ENCODE measurements at regions not wholly inside any gene's neighbourhood (a gene's known extent, or its start where the extent isn't known, plus 50 kb on each side); places are given as distances from the start of the nearest gene placed in this dataset.

GRCh38 chr18:38035193-38035592 lies 469.6 kb upstream of the CELF4 start:
- H3K4me1 ChIP-seq (ENCODE audit: insufficient read depth, insufficient read length): no peaks in the 10 kb centered on the region
- TF ChIP-seq YY1 (IDR thresholded peaks at IDR 0.05; ENCODE audit: insufficient read depth, insufficient read length) (no peak), SUZ12 (IDR thresholded peaks at IDR 0.05; ENCODE audit: extremely low read depth, insufficient read depth, insufficient read length) (no peak), ZNF274 (IDR thresholded peaks at IDR 0.05; ENCODE audit: low read depth, low read length) (no peak)
- H3K9me3 ChIP-seq (ENCODE audit: insufficient read depth, low read length): no peaks in the 10 kb centered on the region
- DNase-seq (ENCODE audit: low read depth, low spot score): no peak
- H3K36me3 ChIP-seq (ENCODE audit: insufficient read depth, insufficient read length, low read length): no peaks in the 10 kb centered on the region
- no peak overlapping the region for H3K4me3 ChIP-seq (ENCODE audit: insufficient read length, low read depth)
- H3K9ac ChIP-seq (ENCODE audit: insufficient read length, low read depth): no peak overlapping the region
- no peaks in the 10 kb centered on the region for H3K27me3 ChIP-seq (ENCODE audit: insufficient read depth, insufficient read length)

- Histone ChIP-seq H3K27me3 (ENCODE audit: insufficient read depth, insufficient read length) (no peaks in the 10 kb centered on the region), H3K9ac (ENCODE audit: insufficient read length, low read depth) (no peak overlapping the region), H3K9me3 (ENCODE audit: insufficient read depth, low read length) (no peaks in the 10 kb centered on the region), H3K4me1 (ENCODE audit: insufficient read depth, insufficient read length) (no peaks in the 10 kb centered on the region), H3K4me3 (ENCODE audit: insufficient read length, low read depth) (no peak overlapping the region), H3K36me3 (ENCODE audit: insufficient read depth, insufficient read length, low read length) (no peaks in the 10 kb centered on the region)
- DNase-seq (ENCODE audit: low read depth, low spot score): no peak
- TF ChIP-seq ZNF274 (IDR thresholded peaks at IDR 0.05; ENCODE audit: low read depth, low read length) (no peak), SUZ12 (IDR thresholded peaks at IDR 0.05; ENCODE audit: extremely low read depth, insufficient read depth, insufficient read length) (no peak), YY1 (IDR thresholded peaks at IDR 0.05; ENCODE audit: insufficient read depth, insufficient read length) (no peak)
Observed at GRCh38 chr18:38033282-38033681, 467.7 kb upstream of the CELF4 start.

- H3K9me3 ChIP-seq (ENCODE audit: insufficient read depth, low read length): no peaks in the 10 kb centered on the region
- H3K9ac ChIP-seq (ENCODE audit: insufficient read length, low read depth): no peak overlapping the region
- no peaks in the 10 kb centered on the region for H3K36me3 ChIP-seq (ENCODE audit: insufficient read depth, insufficient read length, low read length)
- H3K27me3 ChIP-seq (ENCODE audit: insufficient read depth, insufficient read length): no peaks in the 10 kb centered on the region
- no peak for DNase-seq (ENCODE audit: low read depth, low spot score)
- no peak for TF ChIP-seq SUZ12 (IDR thresholded peaks at IDR 0.05; ENCODE audit: extremely low read depth, insufficient read depth, insufficient read length)
- no peak overlapping the region for H3K4me3 ChIP-seq (ENCODE audit: insufficient read length, low read depth)
- H3K4me1 ChIP-seq (ENCODE audit: insufficient read depth, insufficient read length): no peaks in the 10 kb centered on the region
Observed at GRCh38 chr18:38032516-38032915, 466.9 kb upstream of the CELF4 start.

- DNase-seq (ENCODE audit: low read depth, low spot score): no peak
- no peak overlapping the region for H3K4me3 ChIP-seq (ENCODE audit: insufficient read length, low read depth)
- no peaks in the 10 kb centered on the region for H3K4me1 ChIP-seq (ENCODE audit: insufficient read depth, insufficient read length)
Observed at GRCh38 chr18:38028946-38029345, 463.3 kb upstream of the CELF4 start.

GRCh38 chr18:38025433-38026038 lies 459.9 kb upstream of the CELF4 start:
- Histone ChIP-seq H3K27me3 (ENCODE audit: insufficient read depth, insufficient read length) (no peaks in the 10 kb centered on the region), H3K36me3 (ENCODE audit: insufficient read depth, insufficient read length, low read length) (no peaks in the 10 kb centered on the region), H3K9ac (ENCODE audit: insufficient read length, low read depth) (no peak overlapping the region), H3K9me3 (ENCODE audit: insufficient read depth, low read length) (no peaks in the 10 kb centered on the region), H3K4me1 (ENCODE audit: insufficient read depth, insufficient read length) (no peaks in the 10 kb centered on the region), H3K4me3 (ENCODE audit: insufficient read length, low read depth) (no peak overlapping the region)
- TF ChIP-seq YY1 (IDR thresholded peaks at IDR 0.05; ENCODE audit: insufficient read depth, insufficient read length): no peak
- no peak for TF ChIP-seq ZNF274 (IDR thresholded peaks at IDR 0.05; ENCODE audit: low read depth, low read length)
- no peak for TF ChIP-seq SUZ12 (IDR thresholded peaks at IDR 0.05; ENCODE audit: extremely low read depth, insufficient read depth, insufficient read length)
- no peak for DNase-seq (ENCODE audit: low read depth, low spot score)

More at GRCh38 chr18:38028946-38029345, 463.3 kb upstream of the CELF4 start:
- Histone ChIP-seq H3K9ac (ENCODE audit: insufficient read length, low read depth) (no peak overlapping the region), H3K9me3 (ENCODE audit: insufficient read depth, low read length) (no peaks in the 10 kb centered on the region), H3K36me3 (ENCODE audit: insufficient read depth, insufficient read length, low read length) (no peaks in the 10 kb centered on the region), H3K27me3 (ENCODE audit: insufficient read depth, insufficient read length) (no peaks in the 10 kb centered on the region)
- no peak for TF ChIP-seq SUZ12 (IDR thresholded peaks at IDR 0.05; ENCODE audit: extremely low read depth, insufficient read depth, insufficient read length)
- TF ChIP-seq ZNF274 (IDR thresholded peaks at IDR 0.05; ENCODE audit: low read depth, low read length): no peak
- no peak for TF ChIP-seq YY1 (IDR thresholded peaks at IDR 0.05; ENCODE audit: insufficient read depth, insufficient read length)

- Histone ChIP-seq H3K9ac (ENCODE audit: insufficient read length, low read depth) (no peak overlapping the region), H3K9me3 (ENCODE audit: insufficient read depth, low read length) (no peaks in the 10 kb centered on the region), H3K4me1 (ENCODE audit: insufficient read depth, insufficient read length) (no peaks in the 10 kb centered on the region), H3K27me3 (ENCODE audit: insufficient read depth, insufficient read length) (no peaks in the 10 kb centered on the region), H3K4me3 (ENCODE audit: insufficient read length, low read depth) (no peak overlapping the region), H3K36me3 (ENCODE audit: insufficient read depth, insufficient read length, low read length) (no peaks in the 10 kb centered on the region)
- TF ChIP-seq YY1 (IDR thresholded peaks at IDR 0.05; ENCODE audit: insufficient read depth, insufficient read length) (no peak), SUZ12 (IDR thresholded peaks at IDR 0.05; ENCODE audit: extremely low read depth, insufficient read depth, insufficient read length) (no peak), ZNF274 (IDR thresholded peaks at IDR 0.05; ENCODE audit: low read depth, low read length) (no peak)
- no peak for DNase-seq (ENCODE audit: low read depth, low spot score)
Observed at GRCh38 chr18:38023871-38024270, 458.3 kb upstream of the CELF4 start.

- Histone ChIP-seq H3K9me3 (ENCODE audit: insufficient read depth, low read length) (no peaks in the 10 kb centered on the region), H3K27me3 (ENCODE audit: insufficient read depth, insufficient read length) (no peaks in the 10 kb centered on the region), H3K4me3 (ENCODE audit: insufficient read length, low read depth) (no peak overlapping the region), H3K36me3 (ENCODE audit: insufficient read depth, insufficient read length, low read length) (no peaks in the 10 kb centered on the region), H3K9ac (ENCODE audit: insufficient read length, low read depth) (no peak overlapping the region), H3K4me1 (ENCODE audit: insufficient read depth, insufficient read length) (no peaks in the 10 kb centered on the region)
- no peak for DNase-seq (ENCODE audit: low read depth, low spot score)
- TF ChIP-seq SUZ12 (IDR thresholded peaks at IDR 0.05; ENCODE audit: extremely low read depth, insufficient read depth, insufficient read length) (no peak), YY1 (IDR thresholded peaks at IDR 0.05; ENCODE audit: insufficient read depth, insufficient read length) (no peak), ZNF274 (IDR thresholded peaks at IDR 0.05; ENCODE audit: low read depth, low read length) (no peak)
Observed at GRCh38 chr18:38022234-38022633, 456.6 kb upstream of the CELF4 start.

All from NT2/D1 (cell line).